CD4-positive, alpha-beta T cell (primary cell): ENCODE measurements at regions not wholly inside any gene's neighbourhood (a gene's known extent, or its start where the extent isn't known, plus 50 kb on each side); places are given as distances from the start of the nearest gene placed in this dataset.

Source experiments
- ATAC-seq: fragments of 200-7000 bp; cut with Tn5 transposase; one replicate; pipeline ENCODE4 v1.10.0; 2022; ENCODE audit warnings: mild to moderate bottlenecking; ENCODE audit not compliant: poor library complexity
- CTCF ChIA-PET: fragments of 350-600 bp; sonication (Branson Sonifier 250); formaldehyde crosslinking; loops from one replicate; lab custom pipeline; 2021; ENCODE audit warnings: antibody characterized with exemption, inconsistent platforms; lab: Charles Lee
- POLR2A ChIA-PET: fragments of 350-600 bp; sonication (Branson Sonifier 250); formaldehyde crosslinking; loops from one replicate; lab custom pipeline; 2021; ENCODE audit warnings: antibody characterized with exemption, inconsistent platforms; lab: Charles Lee
- DNase-seq, 14 experiments: peaks; one replicate each; pipeline ENCODE4 v3.0.0-alpha.2; 2013 to 2020; ENCODE audit warnings: mixed read lengths in 2 of 14
- H3K27ac ChIP-seq, 2 donors: one replicate each; pipeline versions ENCODE4 v1.5.1 to v1.7.0; 2013; ENCODE audit warnings: low read length in 2 of 2, low read depth in 1 of 2, mild to moderate bottlenecking in 1 of 2
- H3K27me3 ChIP-seq, 2 experiments: 1 replicate in 1 of 2; 2 replicates in 1 of 2; pipeline versions ENCODE4 v1.6.1 to v1.7.0; 2013; ENCODE audit warnings: low read length in 2 of 2, control low read depth in 1 of 2, mild to moderate bottlenecking in 1 of 2, moderate library complexity in 1 of 2; ENCODE audit not compliant: insufficient read depth in 2 of 2, control insufficient read depth in 1 of 2
- H3K36me3 ChIP-seq: one replicate; pipeline ENCODE4 v1.6.1; 2013; ENCODE audit warnings: low read length, control low read depth; ENCODE audit not compliant: insufficient read depth
- H3K4me1 ChIP-seq: one replicate; pipeline ENCODE4 v1.6.1; 2013; ENCODE audit warnings: low read length, control low read depth; ENCODE audit not compliant: insufficient read depth
- H3K4me3 ChIP-seq: one replicate; pipeline ENCODE4 v1.5.1; 2013; ENCODE audit warnings: mild to moderate bottlenecking, low read length, moderate library complexity
- H3K9me3 ChIP-seq, 2 experiments: 1 replicate in 1 of 2; 2 replicates in 1 of 2; pipeline versions ENCODE4 v1.6.1 to v1.7.0; 2013; ENCODE audit warnings: low read length in 2 of 2, mild to moderate bottlenecking in 2 of 2, control low read depth in 1 of 2, moderate library complexity in 1 of 2; ENCODE audit not compliant: control insufficient read depth in 1 of 2, insufficient read depth in 1 of 2
- H3K27ac Mint-ChIP-seq: one replicate; pipeline ENCODE4 v1.8.0; 2020; ENCODE audit warnings: mixed read lengths
- H3K27me3 Mint-ChIP-seq: one replicate; pipeline ENCODE4 v1.8.0; 2021; ENCODE audit warnings: mixed read lengths
- H3K36me3 Mint-ChIP-seq: one replicate; pipeline ENCODE4 v1.8.0; 2021; ENCODE audit warnings: low read depth, mixed read lengths
- H3K4me1 Mint-ChIP-seq: one replicate; pipeline ENCODE4 v1.8.0; 2021; ENCODE audit warnings: low read depth, mixed read lengths
- H3K4me3 Mint-ChIP-seq: one replicate; pipeline ENCODE4 v1.8.0; 2020; ENCODE audit warnings: mild to moderate bottlenecking, mixed read lengths
- H3K9me3 Mint-ChIP-seq: one replicate; pipeline ENCODE4 v1.8.0; 2020; ENCODE audit warnings: mixed read lengths
- CTCF ChIP-seq: fragments of 200-600 bp; IDR thresholded peaks from one replicate; pipeline ENCODE4 v1.8.0; 2022; ENCODE audit warnings: antibody characterized with exemption, mild to moderate bottlenecking
- intact Hi-C, 2 experiments: fragments of 100-400 bp; cut with DNase I in 1 of 2; cut with micrococcal nuclease in 1 of 2; formaldehyde crosslinking; loops; one replicate each; pipeline versions ENCODE4 v1.15.1 to v1.9.0; 2023 to 2025; cut with DNase I, micrococcal nuclease

- CTCF ChIA-PET: no interaction called here
- Histone ChIP-seq H3K4me1 (no peaks in the 10 kb centered on the region), H3K27ac (no peak overlapping the region), H3K27me3 (no peaks in the 10 kb centered on the region), H3K36me3 (no peaks in the 10 kb centered on the region), H3K4me3 (no peak overlapping the region), H3K9me3 (no peaks in the 10 kb centered on the region)
- H3K36me3 Mint-ChIP-seq: no peaks in the 10 kb centered on the region
- ATAC-seq: no peak
- H3K4me1 Mint-ChIP-seq: peaks cover 20% of the 10 kb centered on the region
- peak in 1 of 14 experiments; percentile 34 for DNase-seq
- POLR2A ChIA-PET: no interaction called here
- intact Hi-C loops: loop anchor here in 1 of 2 experiments (10.0 kb wide), 1 partner anchor 60 kb away; no protein-coding TSS in a partner anchor
- no peak overlapping the region for H3K4me3 Mint-ChIP-seq
- no peak for TF ChIP-seq CTCF
- no peak overlapping the region for H3K27ac Mint-ChIP-seq
- no peaks in the 10 kb centered on the region for H3K27me3 Mint-ChIP-seq
- no peaks in the 10 kb centered on the region for H3K9me3 Mint-ChIP-seq
These were observed 465.1 kb upstream of the CFAP20DC start for GRCh38 chr3:59514865-59515482.

- Mint-ChIP-seq H3K4me1 (peaks cover 20% of the 10 kb centered on the region), H3K27ac (no peak overlapping the region), H3K9me3 (no peaks in the 10 kb centered on the region), H3K36me3 (no peaks in the 10 kb centered on the region), H3K27me3 (no peaks in the 10 kb centered on the region), H3K4me3 (no peak overlapping the region)
- Histone ChIP-seq H3K4me3 (no peak overlapping the region), H3K27ac (no peak overlapping the region), H3K9me3 (no peaks in the 10 kb centered on the region), H3K27me3 (no peaks in the 10 kb centered on the region), H3K4me1 (no peaks in the 10 kb centered on the region), H3K36me3 (no peaks in the 10 kb centered on the region)
- intact Hi-C loops: loop anchor here in 1 of 2 experiments (10.0 kb wide), 1 partner anchor 59 kb away; no protein-coding TSS in a partner anchor
- no peak for TF ChIP-seq CTCF
- DNase-seq (no peak), ATAC-seq (no peak)
- POLR2A ChIA-PET: no interaction called here
- CTCF ChIA-PET: no interaction called here
These were observed 463.7 kb upstream of the CFAP20DC start for GRCh38 chr3:59513570-59513969.

GRCh38 chr3:59512066-59512465 lies 462.2 kb upstream of the CFAP20DC start:
- Histone ChIP-seq H3K9me3 (no peaks in the 10 kb centered on the region), H3K27me3 (no peaks in the 10 kb centered on the region), H3K4me3 (no peak overlapping the region), H3K4me1 (no peaks in the 10 kb centered on the region), H3K27ac (no peak overlapping the region), H3K36me3 (no peaks in the 10 kb centered on the region)
- CTCF ChIA-PET: no interaction called here
- no peak for ATAC-seq
- Mint-ChIP-seq H3K27ac (no peak overlapping the region), H3K27me3 (no peaks in the 10 kb centered on the region), H3K4me1 (peaks cover 14% of the 10 kb centered on the region), H3K36me3 (no peaks in the 10 kb centered on the region), H3K4me3 (no peak overlapping the region), H3K9me3 (no peaks in the 10 kb centered on the region)
- no peak for DNase-seq
- no peak for TF ChIP-seq CTCF
- POLR2A ChIA-PET: no interaction called here
- intact Hi-C loops: loop anchor here in 1 of 2 experiments (10.0 kb wide), 1 partner anchor 57 kb away; no protein-coding TSS in a partner anchor
